Transverse colon (tissue), 4 donors: ENCODE measurements at regions not wholly inside any gene's neighbourhood (a gene's known extent, or its start where the extent isn't known, plus 50 kb on each side); places are given as distances from the start of the nearest gene placed in this dataset.

ENCODE experiments used
- CTCF ChIP-seq, 5 experiments: fragments of 200-600 bp in 3 of 5; fragments of 450-650 bp in 2 of 5; sonication (generic) in 3 of 5; IDR thresholded peaks; 1 replicate in 2 of 5; 2 replicates in 3 of 5; pipeline ENCODE4 v1.5.1; 2016 to 2017; ENCODE audit warnings: antibody characterized with exemption in 5 of 5, inconsistent platforms in 3 of 5, mild to moderate bottlenecking in 2 of 5, moderate library complexity in 1 of 5
- EP300 ChIP-seq: sonication (generic); formaldehyde crosslinking; IDR thresholded peaks from one replicate; pipeline ENCODE4 v1.6.1; 2017; ENCODE audit warnings: antibody characterized with exemption, low read depth
- POLR2A ChIP-seq: fragments of 450-650 bp; IDR thresholded peaks from one replicate; pipeline ENCODE4 v1.6.1; 2016; ENCODE audit warnings: antibody characterized with exemption, mild to moderate bottlenecking, moderate library complexity
- POLR2AphosphoS5 ChIP-seq, 3 donors: sonication (generic); formaldehyde crosslinking; IDR thresholded peaks; one replicate each; pipeline ENCODE4 v1.6.1; 2016; ENCODE audit warnings: antibody characterized with exemption in 3 of 3

- TF ChIP-seq CTCF (IDR thresholded peaks at IDR 0.05) (no peak), POLR2A (no peak), EP300 (no peak), POLR2AphosphoS5 (IDR thresholded peaks at IDR 0.05) (no peak)
These were observed 125.9 kb upstream of the PJA1 start for GRCh38 chrX:69291116-69291515.
